ENCODE measurements at regions not wholly inside any gene's neighbourhood (a gene's known extent, or its start where the extent isn't known, plus 50 kb on each side); places are given as distances from the start of the nearest gene placed in this dataset.

- CTCF ChIA-PET (ENCODE audit: low intra/inter-chr PET ratio): no interaction called here
- POLR2A ChIA-PET: no interaction called here
- intact Hi-C loops (cut with micrococcal nuclease): no loop called here
Measured at GRCh38 chr18:61607867-61608266, 274.6 kb downstream of the CDH20 start.

More at GRCh38 chr18:61607867-61608266, 274.6 kb downstream of the CDH20 start:
- H4K20me1 ChIP-seq (replicated peaks; ENCODE audit: control insufficient read depth, insufficient read depth, low read length): no peaks in the 10 kb centered on the region
- H3K9ac ChIP-seq (ENCODE audit: insufficient read depth in 1 of 2, low read depth in 2 of 2, low read length in 2 of 2): no peak overlapping the region
- no peaks in the 10 kb centered on the region; a peak in 1 of 5 replicates for H3K4me1 ChIP-seq (replicated peaks in 1 of 2; ENCODE audit: control insufficient read depth in 2 of 2, insufficient read depth in 2 of 2, low read length in 2 of 2)
- no peak overlapping the region for H3K4me3 ChIP-seq
- TF ChIP-seq PURB (CRISPR knock-in tag; IDR thresholded peaks at IDR 0.05; ENCODE audit: low read depth): no peak
- no peak for TF ChIP-seq CCAR2 (IDR thresholded peaks at IDR 0.05; ENCODE audit: low read depth, low read length)
- TF ChIP-seq POLR2AphosphoS5 (IDR thresholded peaks at IDR 0.05; ENCODE audit: control insufficient read depth, insufficient read depth, low read depth, low read length): no peak
- no peak for TF ChIP-seq ZBTB5 (IDR thresholded peaks at IDR 0.05)
- TF ChIP-seq PRDM10 (IDR thresholded peaks at IDR 0.05; ENCODE audit: partially characterized antibody): no peak
- TF ChIP-seq ZNF707 (CRISPR knock-in tag; conservative IDR thresholded peaks at IDR 0.05): no peak
- DNase-seq (ENCODE audit: extremely low read depth in 1 of 4, low spot score in 3 of 4): no peak
- 3% methylated on average over 2 of the region's 2 CpGs for WGBS (ENCODE audit: insufficient coverage, low coverage, missing lambda C conversion rate)
- H3K27ac ChIP-seq (ENCODE audit: extremely low read depth, low read depth, low read length): no peak overlapping the region
- no peak overlapping the region for H2AFZ ChIP-seq (ENCODE audit: low read depth, low read length)
- FAIRE-seq: no peak
- H3K79me2 ChIP-seq (ENCODE audit: control insufficient read depth, insufficient read depth, low read length): no peaks in the 10 kb centered on the region
- no TSS peak for BruUV-seq (replicated peaks)
- H3K27me3 ChIP-seq (ENCODE audit: control insufficient read depth in 2 of 2, insufficient read depth in 2 of 2, low read length in 2 of 2): no peaks in the 10 kb centered on the region
- no peaks in the 10 kb centered on the region for H3K9me1 ChIP-seq (ENCODE audit: control insufficient read depth, insufficient read depth, low read length)
- H3K9me3 ChIP-seq (replicated peaks; ENCODE audit: control insufficient read depth, insufficient read depth, low read depth, low read length): no peaks in the 10 kb centered on the region
- in situ Hi-C loops (cut with MboI): no loop called here
- no peak for ATAC-seq
- H3K4me2 ChIP-seq (ENCODE audit: insufficient read depth, low read length): no peak overlapping the region
- no peaks in the 10 kb centered on the region for H3K36me3 ChIP-seq (ENCODE audit: control insufficient read depth, insufficient read depth, low read length)

Measured in K562 (cell line).